Type B pancreatic cell (in vitro differentiated cells): ENCODE measurements at regions not wholly inside any gene's neighbourhood (a gene's known extent, or its start where the extent isn't known, plus 50 kb on each side); places are given as distances from the start of the nearest gene placed in this dataset.
"Not testable (repeated sequence)": the region's sequence is repeated elsewhere in the genome, so short reads cannot be mapped to it uniquely, and the experiment has no call there.

Experiments used
- DNase-seq: peaks from one replicate; pipeline ENCODE4 v3.0.0; 2021; ENCODE audit warnings: mixed read lengths; ENCODE audit not compliant: unreplicated experiment; ENCODE audit errors: extremely low spot score
- H3K27ac Mint-ChIP-seq: 2 replicates; pipeline ENCODE4 v1.8.0; 2021; ENCODE audit warnings: mild to moderate bottlenecking, mixed read lengths
- H3K27me3 Mint-ChIP-seq: 2 replicates; pipeline ENCODE4 v1.8.0; 2021; ENCODE audit warnings: mixed read lengths
- H3K36me3 Mint-ChIP-seq: 2 replicates; pipeline ENCODE4 v1.8.0; 2021; ENCODE audit warnings: mixed read lengths
- H3K4me1 Mint-ChIP-seq: one replicate; pipeline ENCODE4 v1.8.0; 2021; ENCODE audit warnings: mixed read lengths; ENCODE audit not compliant: unreplicated experiment
- H3K4me3 Mint-ChIP-seq: 2 replicates; pipeline ENCODE4 v1.8.0; 2021; ENCODE audit warnings: mild to moderate bottlenecking, mixed read lengths
- H3K9me3 Mint-ChIP-seq: 2 replicates; pipeline ENCODE4 v1.8.0; 2021; ENCODE audit warnings: mixed read lengths
- CTCF ChIP-seq: fragments of 200-600 bp; sonication (generic); conservative IDR thresholded peaks from 2 replicates; pipeline ENCODE4 v1.5.0; 2021; ENCODE audit warnings: antibody characterized with exemption, mild to moderate bottlenecking

- H3K4me1 Mint-ChIP-seq = peaks cover 6% of the 10 kb centered on the region
- TF ChIP-seq CTCF = no peak
- DNase-seq = no peak
- no peaks in the 10 kb centered on the region for H3K36me3 Mint-ChIP-seq
- H3K27me3 Mint-ChIP-seq = no peaks in the 10 kb centered on the region
- no peak overlapping the region for H3K4me3 Mint-ChIP-seq
- no peak overlapping the region for H3K27ac Mint-ChIP-seq
- no peaks in the 10 kb centered on the region for H3K9me3 Mint-ChIP-seq
Measured at GRCh38 chr5:21013237-21013636, 1025.2 kb upstream of the CDH18 start.

- Mint-ChIP-seq H3K27me3 (no peaks in the 10 kb centered on the region), H3K4me3 (no peak overlapping the region), H3K36me3 (no peaks in the 10 kb centered on the region), H3K27ac (no peak overlapping the region), H3K4me1 (no peaks in the 10 kb centered on the region), H3K9me3 (no peaks in the 10 kb centered on the region)
- no peak for DNase-seq
- TF ChIP-seq CTCF = no peak
Measured at GRCh38 chr5:21007781-21008180, 1019.8 kb upstream of the CDH18 start.

- not testable (repeated sequence) for H3K4me1 Mint-ChIP-seq, H3K27ac Mint-ChIP-seq, H3K36me3 Mint-ChIP-seq, H3K27me3 Mint-ChIP-seq, H3K4me3 Mint-ChIP-seq, DNase-seq, H3K9me3 Mint-ChIP-seq
Measured at GRCh38 chr5:20988933-20989332, 1000.9 kb upstream of the CDH18 start.

GRCh38 chr5:20985754-20986153 is 997.8 kb upstream of the CDH18 start:
- no peak for TF ChIP-seq CTCF
- DNase-seq = no peak
- no peak overlapping the region for H3K27ac Mint-ChIP-seq
- H3K4me1 Mint-ChIP-seq = no peaks in the 10 kb centered on the region
- H3K9me3 Mint-ChIP-seq = peaks cover 8% of the 10 kb centered on the region
- no peaks in the 10 kb centered on the region for H3K36me3 Mint-ChIP-seq
- no peaks in the 10 kb centered on the region for H3K27me3 Mint-ChIP-seq
- H3K4me3 Mint-ChIP-seq = no peak overlapping the region

GRCh38 chr5:20974426-20974825 is 986.4 kb upstream of the CDH18 start:
- no peak for TF ChIP-seq CTCF
- Mint-ChIP-seq H3K27ac (no peak overlapping the region), H3K36me3 (no peaks in the 10 kb centered on the region), H3K4me3 (peak overlapping the region; percentile 25), H3K9me3 (no peaks in the 10 kb centered on the region), H3K4me1 (peaks cover 16% of the 10 kb centered on the region), H3K27me3 (no peaks in the 10 kb centered on the region)
- DNase-seq = no peak

- DNase-seq = no peak
- Mint-ChIP-seq H3K27ac (no peak overlapping the region), H3K4me1 (peaks cover 16% of the 10 kb centered on the region), H3K9me3 (no peaks in the 10 kb centered on the region), H3K36me3 (no peaks in the 10 kb centered on the region), H3K27me3 (no peaks in the 10 kb centered on the region), H3K4me3 (peak overlapping the region; percentile 82)
- TF ChIP-seq CTCF = peak; percentile 28
Measured at GRCh38 chr5:20972419-20972925, 984.5 kb upstream of the CDH18 start.
